ENCODE measurements at regions not wholly inside any gene's neighbourhood (a gene's known extent, or its start where the extent isn't known, plus 50 kb on each side); places are given as distances from the start of the nearest gene placed in this dataset.

DNA sequence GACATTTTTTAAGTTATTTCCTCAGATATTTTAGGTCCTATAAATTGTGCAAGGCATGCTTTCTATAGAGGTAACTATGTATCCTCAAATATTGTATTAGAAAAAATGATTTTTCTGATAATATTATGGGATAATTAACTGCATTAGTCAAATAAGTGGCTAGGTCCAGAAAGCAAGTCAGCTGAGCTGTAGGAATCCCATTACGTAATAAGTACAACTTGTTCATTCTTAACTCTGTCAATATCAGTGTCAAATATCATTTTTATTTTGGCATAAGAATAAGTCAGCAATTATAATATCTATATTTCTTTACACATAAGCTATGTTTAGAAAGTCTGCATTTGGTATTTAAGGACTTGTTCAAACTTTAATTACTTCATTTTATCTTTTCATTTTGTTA lies 830.9 kb upstream of the GJE1 start:
- Histone ChIP-seq H3K36me3 (ENCODE audit: control insufficient read depth in 2 of 2, insufficient read depth in 2 of 2, low read length in 1 of 2) (no peaks in the 10 kb centered on the region), H3K27me3 (ENCODE audit: control insufficient read depth in 2 of 2, insufficient read depth in 1 of 2, low read length in 1 of 2) (no peaks in the 10 kb centered on the region), H3K4me1 (ENCODE audit: control insufficient read depth in 2 of 2, insufficient read depth in 2 of 2, low read length in 2 of 2) (no peaks in the 10 kb centered on the region), H3K27ac (ENCODE audit: low read depth in 1 of 2, low read length in 1 of 2) (no peak overlapping the region), H3K9me3 (ENCODE audit: control insufficient read depth in 2 of 2, insufficient read depth in 1 of 2, low read length in 1 of 2) (no peaks in the 10 kb centered on the region), H3K4me3 (ENCODE audit: low read length in 2 of 2) (no peak overlapping the region)
- WGBS: 95% methylated on average over 1 of the region's 1 CpG
- DNase-seq (ENCODE audit: low read depth in 6 of 9, low spot score in 9 of 9): no peak

DNA sequence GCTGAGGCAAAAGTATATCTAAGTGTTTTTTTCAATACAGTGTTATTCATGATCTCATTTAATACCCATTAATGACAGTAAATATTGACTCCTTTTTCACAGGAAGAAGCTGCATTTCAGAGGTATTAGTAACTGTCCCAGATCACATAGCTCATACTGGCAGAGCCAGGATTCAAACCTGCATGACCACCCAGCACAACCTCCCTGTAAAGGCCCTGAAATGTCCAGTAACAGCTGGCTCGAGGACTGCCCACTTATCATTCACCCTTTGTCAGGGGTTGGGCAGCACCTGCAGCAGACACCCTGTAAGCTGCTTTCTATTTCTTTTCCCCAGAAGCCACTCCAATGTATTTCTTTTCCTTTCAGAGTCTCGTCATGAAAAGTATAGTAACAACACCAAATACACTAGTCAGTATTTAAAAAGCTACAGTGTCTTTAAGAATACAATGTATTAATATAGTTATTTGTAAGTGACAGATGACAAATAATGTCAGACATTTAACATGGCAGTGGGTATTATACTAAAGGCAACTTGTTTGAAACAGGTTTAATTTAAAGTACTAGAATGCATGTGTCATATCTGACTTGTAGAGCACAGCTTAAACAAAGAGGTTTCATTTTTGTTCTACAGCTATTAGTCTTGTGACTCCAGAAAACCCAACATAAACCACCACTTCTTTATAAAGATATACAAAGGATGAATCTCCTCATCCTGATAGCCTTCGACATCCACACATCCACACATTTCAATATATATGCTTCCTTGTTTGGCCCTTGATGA lies 841.6 kb upstream of the GJE1 start:
- H3K27me3 ChIP-seq (ENCODE audit: control insufficient read depth in 2 of 2, insufficient read depth in 1 of 2, low read length in 1 of 2): no peaks in the 10 kb centered on the region
- no peaks in the 10 kb centered on the region for H3K4me1 ChIP-seq (ENCODE audit: control insufficient read depth in 2 of 2, insufficient read depth in 2 of 2, low read length in 2 of 2)
- H3K27ac ChIP-seq (ENCODE audit: low read depth in 1 of 2, low read length in 1 of 2): no peak overlapping the region
- WGBS: 95% methylated on average over 3 of the region's 3 CpGs
- H3K36me3 ChIP-seq (ENCODE audit: control insufficient read depth in 2 of 2, insufficient read depth in 2 of 2, low read length in 1 of 2): no peaks in the 10 kb centered on the region
- no peak overlapping the region for H3K4me3 ChIP-seq (ENCODE audit: low read length in 2 of 2)
- no peak for DNase-seq (ENCODE audit: low read depth in 6 of 9, low spot score in 9 of 9)
- peaks cover 0 to 4% of the 10 kb centered on the region in 2 donors for H3K9me3 ChIP-seq (ENCODE audit: control insufficient read depth in 2 of 2, insufficient read depth in 1 of 2, low read length in 1 of 2)

DNA sequence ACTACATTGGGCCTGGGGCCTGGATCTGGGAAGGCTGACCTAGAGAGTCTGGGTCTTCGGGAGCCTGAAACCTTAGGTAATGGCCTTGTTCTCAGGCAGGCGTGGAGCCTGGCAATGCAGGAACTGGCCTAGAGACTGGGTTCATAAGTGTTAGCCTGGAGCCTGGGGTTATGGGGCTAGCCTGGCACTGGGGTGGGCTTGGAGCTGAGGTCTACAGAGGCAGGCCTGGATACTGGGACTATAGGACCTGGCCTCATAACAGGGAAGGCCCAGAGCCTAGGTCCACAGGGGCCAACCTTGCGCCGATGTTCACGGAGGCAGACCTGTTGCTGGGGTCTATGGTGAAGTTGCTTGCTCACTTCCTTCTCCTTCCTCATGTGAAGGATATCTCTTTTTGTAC lies 843.8 kb upstream of the GJE1 start:
- Histone ChIP-seq H3K36me3 (ENCODE audit: control insufficient read depth in 2 of 2, insufficient read depth in 2 of 2, low read length in 1 of 2) (no peaks in the 10 kb centered on the region), H3K4me1 (ENCODE audit: control insufficient read depth in 2 of 2, insufficient read depth in 2 of 2, low read length in 2 of 2) (no peaks in the 10 kb centered on the region), H3K4me3 (ENCODE audit: low read length in 2 of 2) (no peak overlapping the region), H3K27me3 (ENCODE audit: control insufficient read depth in 2 of 2, insufficient read depth in 1 of 2, low read length in 1 of 2) (no peaks in the 10 kb centered on the region), H3K27ac (ENCODE audit: low read depth in 1 of 2, low read length in 1 of 2) (no peak overlapping the region), H3K9me3 (ENCODE audit: control insufficient read depth in 2 of 2, insufficient read depth in 1 of 2, low read length in 1 of 2) (peaks cover 0 to 4% of the 10 kb centered on the region in 2 donors)
- no peak for DNase-seq (ENCODE audit: low read depth in 6 of 9, low spot score in 9 of 9)
- WGBS: 98% methylated on average over 5 of the region's 5 CpGs

DNA sequence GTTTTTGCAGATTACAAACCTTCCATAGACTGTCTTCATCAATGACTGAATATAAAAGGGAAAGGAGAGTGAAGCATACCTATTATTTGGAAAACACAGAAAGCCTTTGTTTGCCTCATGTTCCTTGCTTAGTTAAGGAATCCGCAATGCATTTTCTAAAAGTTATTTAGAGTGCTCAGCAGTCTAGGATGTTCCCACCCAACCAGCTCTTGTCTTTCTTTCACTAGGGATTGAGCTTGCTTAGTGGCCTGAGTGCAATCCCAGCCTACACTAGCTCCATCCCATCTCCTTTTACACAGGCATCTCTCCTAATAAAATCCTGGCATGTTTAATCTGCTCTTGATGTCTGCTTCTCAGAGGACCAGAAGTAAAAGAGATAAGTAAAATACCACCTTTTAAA lies 850.5 kb upstream of the GJE1 start:
- 98% methylated on average over 1 of the region's 1 CpG for WGBS
- DNase-seq (ENCODE audit: low read depth in 6 of 9, low spot score in 9 of 9): no peak
- no peak overlapping the region for H3K27ac ChIP-seq (ENCODE audit: low read depth in 1 of 2, low read length in 1 of 2)
- H3K36me3 ChIP-seq (ENCODE audit: control insufficient read depth in 2 of 2, insufficient read depth in 2 of 2, low read length in 1 of 2): no peaks in the 10 kb centered on the region
- no peaks in the 10 kb centered on the region for H3K27me3 ChIP-seq (ENCODE audit: control insufficient read depth in 2 of 2, insufficient read depth in 1 of 2, low read length in 1 of 2)
- no peak overlapping the region for H3K4me3 ChIP-seq (ENCODE audit: low read length in 2 of 2)
- H3K9me3 ChIP-seq (ENCODE audit: control insufficient read depth in 2 of 2, insufficient read depth in 1 of 2, low read length in 1 of 2): no peaks in the 10 kb centered on the region
- H3K4me1 ChIP-seq (ENCODE audit: control insufficient read depth in 2 of 2, insufficient read depth in 2 of 2, low read length in 2 of 2): no peaks in the 10 kb centered on the region

DNA sequence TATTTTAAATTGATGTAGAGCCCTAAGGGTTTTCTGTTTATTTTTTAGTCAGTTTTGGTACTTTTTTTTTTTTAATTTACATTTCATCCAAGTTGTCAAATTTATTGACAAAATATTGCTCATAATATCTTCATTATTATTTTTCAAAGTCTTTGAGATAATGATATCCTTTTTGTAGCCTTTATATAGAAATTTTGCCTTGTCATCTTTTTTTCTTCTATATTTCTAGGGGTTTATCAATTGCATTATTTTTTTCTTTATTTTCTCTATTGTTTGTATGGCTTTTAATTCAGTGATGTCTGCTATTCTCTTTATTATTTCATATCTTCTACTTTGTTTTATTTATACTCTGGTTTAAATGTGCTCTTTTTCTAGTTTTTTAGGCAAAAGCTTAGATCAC lies 863.0 kb upstream of the GJE1 start:
- DNase-seq (ENCODE audit: low read depth in 6 of 9, low spot score in 9 of 9): no peak
- no peak overlapping the region for H3K27ac ChIP-seq (ENCODE audit: low read depth in 1 of 2, low read length in 1 of 2)
- no peaks in the 10 kb centered on the region for H3K27me3 ChIP-seq (ENCODE audit: control insufficient read depth in 2 of 2, insufficient read depth in 1 of 2, low read length in 1 of 2)
- no peaks in the 10 kb centered on the region for H3K9me3 ChIP-seq (ENCODE audit: control insufficient read depth in 2 of 2, insufficient read depth in 1 of 2, low read length in 1 of 2)
- H3K4me1 ChIP-seq (ENCODE audit: control insufficient read depth in 2 of 2, insufficient read depth in 2 of 2, low read length in 2 of 2): no peaks in the 10 kb centered on the region
- no peaks in the 10 kb centered on the region for H3K36me3 ChIP-seq (ENCODE audit: control insufficient read depth in 2 of 2, insufficient read depth in 2 of 2, low read length in 1 of 2)
- H3K4me3 ChIP-seq (ENCODE audit: low read length in 2 of 2): no peak overlapping the region

DNA sequence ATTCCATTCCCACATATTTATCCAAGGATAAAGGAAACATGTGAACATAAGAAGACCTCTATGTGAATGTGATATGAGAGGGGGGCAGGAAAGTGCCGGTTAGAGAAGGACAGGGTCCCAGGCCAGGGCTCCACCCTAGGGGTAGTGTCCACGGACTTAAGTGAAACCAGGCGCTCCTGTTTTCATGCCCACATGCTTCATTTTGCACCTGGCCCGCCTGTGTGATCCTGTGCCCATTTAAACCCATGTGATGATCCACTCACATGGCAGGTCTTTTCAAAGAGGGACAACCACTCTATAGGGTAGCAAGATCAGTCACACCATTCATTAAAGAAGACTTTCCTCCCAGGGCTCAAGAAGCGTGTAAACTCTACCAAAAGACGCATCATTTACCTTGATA lies 865.3 kb upstream of the GJE1 start:
- 95% methylated on average over 6 of the region's 6 CpGs for whole genome bisulfite sequencing
- Histone ChIP-seq H3K4me1 (ENCODE audit: control insufficient read depth in 2 of 2, insufficient read depth in 2 of 2, low read length in 2 of 2) (no peaks in the 10 kb centered on the region), H3K27me3 (ENCODE audit: control insufficient read depth in 2 of 2, insufficient read depth in 1 of 2, low read length in 1 of 2) (no peaks in the 10 kb centered on the region), H3K4me3 (ENCODE audit: low read length in 2 of 2) (no peak overlapping the region), H3K9me3 (ENCODE audit: control insufficient read depth in 2 of 2, insufficient read depth in 1 of 2, low read length in 1 of 2) (no peaks in the 10 kb centered on the region), H3K36me3 (ENCODE audit: control insufficient read depth in 2 of 2, insufficient read depth in 2 of 2, low read length in 1 of 2) (no peaks in the 10 kb centered on the region), H3K27ac (ENCODE audit: low read depth in 1 of 2, low read length in 1 of 2) (no peak overlapping the region)
- no peak for DNase-seq (ENCODE audit: low read depth in 6 of 9, low spot score in 9 of 9)

DNA sequence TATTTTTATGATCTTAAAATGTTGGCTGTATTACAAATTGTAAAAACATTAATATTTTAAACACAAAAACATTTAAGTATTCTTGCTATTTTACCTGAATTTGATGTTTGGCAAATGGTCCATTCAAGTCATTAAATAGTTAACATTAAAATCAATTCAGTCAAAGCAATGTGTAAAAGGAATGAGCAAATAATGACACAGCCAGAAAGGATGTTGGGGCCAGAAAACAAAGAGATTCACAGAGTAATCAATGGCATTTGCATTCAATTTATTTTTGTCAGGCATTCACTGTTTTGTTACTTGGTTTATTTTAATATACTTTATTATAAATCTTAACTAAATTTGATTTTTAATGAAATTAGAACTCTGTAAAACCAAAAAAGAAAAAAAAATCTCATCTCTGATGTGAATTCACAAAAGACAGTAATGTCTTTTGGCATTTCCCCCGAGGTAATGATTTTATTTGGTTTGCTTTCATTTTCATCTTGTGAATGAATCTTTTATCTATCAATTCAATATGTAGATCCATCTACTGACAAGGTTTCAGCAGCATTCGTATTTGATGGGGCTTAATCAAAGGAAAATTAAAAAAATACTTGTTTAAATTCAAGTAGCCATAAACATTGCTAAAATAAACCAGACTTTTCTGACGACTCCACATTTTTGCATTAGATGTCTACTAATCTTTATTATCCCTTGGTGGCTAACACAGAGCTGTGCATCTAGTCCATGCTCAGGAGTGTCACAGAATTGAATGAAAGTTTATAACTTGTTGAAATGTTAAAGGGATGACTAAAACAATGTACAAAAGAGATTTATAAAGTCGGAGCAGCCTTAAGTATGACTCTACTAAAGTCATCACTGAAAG lies 866.7 kb upstream of the GJE1 start:
- WGBS: 86% methylated on average over 4 of the region's 4 CpGs
- no peak overlapping the region for H3K4me3 ChIP-seq (ENCODE audit: low read length in 2 of 2)
- H3K9me3 ChIP-seq (ENCODE audit: control insufficient read depth in 2 of 2, insufficient read depth in 1 of 2, low read length in 1 of 2): no peaks in the 10 kb centered on the region
- no peaks in the 10 kb centered on the region for H3K27me3 ChIP-seq (ENCODE audit: control insufficient read depth in 2 of 2, insufficient read depth in 1 of 2, low read length in 1 of 2)
- H3K4me1 ChIP-seq (ENCODE audit: control insufficient read depth in 2 of 2, insufficient read depth in 2 of 2, low read length in 2 of 2): no peaks in the 10 kb centered on the region
- H3K27ac ChIP-seq (ENCODE audit: low read depth in 1 of 2, low read length in 1 of 2): no peak overlapping the region
- DNase-seq (ENCODE audit: low read depth in 6 of 9, low spot score in 9 of 9): no peak
- no peaks in the 10 kb centered on the region for H3K36me3 ChIP-seq (ENCODE audit: control insufficient read depth in 2 of 2, insufficient read depth in 2 of 2, low read length in 1 of 2)

DNA sequence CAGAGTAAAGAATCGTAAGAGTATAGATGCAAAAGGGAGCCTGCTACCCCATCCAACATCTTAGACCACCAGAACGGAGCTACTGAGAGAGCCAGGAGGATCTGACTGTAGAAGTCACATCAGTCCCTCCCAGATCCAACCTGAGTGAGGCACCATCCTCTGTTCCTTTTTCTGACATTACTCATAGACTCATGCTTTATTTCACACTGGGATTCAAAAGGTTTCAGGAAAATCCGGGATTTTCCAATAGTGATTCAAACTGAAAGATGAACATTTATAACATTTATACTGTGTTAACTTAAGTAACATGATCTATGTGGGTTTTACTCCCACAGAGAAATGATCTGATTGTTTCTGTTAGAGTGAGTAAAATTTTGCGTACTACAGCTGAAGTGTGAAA lies 868.6 kb upstream of the GJE1 start:
- DNase-seq (ENCODE audit: low read depth in 6 of 9, low spot score in 9 of 9): no peak
- Histone ChIP-seq H3K27me3 (ENCODE audit: control insufficient read depth in 2 of 2, insufficient read depth in 1 of 2, low read length in 1 of 2) (no peaks in the 10 kb centered on the region), H3K27ac (ENCODE audit: low read depth in 1 of 2, low read length in 1 of 2) (no peak overlapping the region), H3K4me3 (ENCODE audit: low read length in 2 of 2) (no peak overlapping the region), H3K36me3 (ENCODE audit: control insufficient read depth in 2 of 2, insufficient read depth in 2 of 2, low read length in 1 of 2) (no peaks in the 10 kb centered on the region), H3K4me1 (ENCODE audit: control insufficient read depth in 2 of 2, insufficient read depth in 2 of 2, low read length in 2 of 2) (no peaks in the 10 kb centered on the region), H3K9me3 (ENCODE audit: control insufficient read depth in 2 of 2, insufficient read depth in 1 of 2, low read length in 1 of 2) (no peaks in the 10 kb centered on the region)
- 92% methylated on average over 4 of the region's 4 CpGs for WGBS

DNA sequence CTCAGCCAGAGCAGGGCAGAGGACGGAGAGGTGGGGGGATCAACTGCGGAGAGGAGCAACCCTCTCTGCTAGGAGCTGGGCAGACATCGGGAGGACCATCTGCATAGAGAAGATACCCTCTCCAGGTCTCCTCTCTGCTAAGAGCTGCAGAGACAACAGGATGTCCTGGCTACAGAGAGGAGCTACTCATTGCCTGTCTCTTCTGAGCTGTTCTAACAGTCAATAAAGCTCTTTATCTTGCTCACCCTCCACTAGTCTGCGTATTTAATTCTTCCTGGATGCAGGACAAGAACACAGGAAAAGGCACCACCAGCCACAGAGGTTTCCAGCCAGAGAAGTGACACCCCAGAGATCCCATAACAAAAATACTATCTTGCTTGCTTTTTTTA lies 871.1 kb upstream of the GJE1 start:
- no peak overlapping the region for H3K4me3 ChIP-seq (ENCODE audit: low read length in 2 of 2)
- H3K36me3 ChIP-seq (ENCODE audit: control insufficient read depth in 2 of 2, insufficient read depth in 2 of 2, low read length in 1 of 2): no peaks in the 10 kb centered on the region
- DNase-seq (ENCODE audit: low read depth in 6 of 9, low spot score in 9 of 9): no peak
- H3K27ac ChIP-seq (ENCODE audit: low read depth in 1 of 2, low read length in 1 of 2): no peak overlapping the region
- 94% methylated on average over 4 of the region's 4 CpGs for WGBS
- H3K4me1 ChIP-seq (ENCODE audit: control insufficient read depth in 2 of 2, insufficient read depth in 2 of 2, low read length in 2 of 2): no peaks in the 10 kb centered on the region
- no peaks in the 10 kb centered on the region for H3K9me3 ChIP-seq (ENCODE audit: control insufficient read depth in 2 of 2, insufficient read depth in 1 of 2, low read length in 1 of 2)
- no peaks in the 10 kb centered on the region for H3K27me3 ChIP-seq (ENCODE audit: control insufficient read depth in 2 of 2, insufficient read depth in 1 of 2, low read length in 1 of 2)

Data from thymus (tissue), 11 donors.